ENCODE measurements at regions not wholly inside any gene's neighbourhood (a gene's known extent, or its start where the extent isn't known, plus 50 kb on each side); places are given as distances from the start of the nearest gene placed in this dataset.

- TF ChIP-seq, protein P1, sequence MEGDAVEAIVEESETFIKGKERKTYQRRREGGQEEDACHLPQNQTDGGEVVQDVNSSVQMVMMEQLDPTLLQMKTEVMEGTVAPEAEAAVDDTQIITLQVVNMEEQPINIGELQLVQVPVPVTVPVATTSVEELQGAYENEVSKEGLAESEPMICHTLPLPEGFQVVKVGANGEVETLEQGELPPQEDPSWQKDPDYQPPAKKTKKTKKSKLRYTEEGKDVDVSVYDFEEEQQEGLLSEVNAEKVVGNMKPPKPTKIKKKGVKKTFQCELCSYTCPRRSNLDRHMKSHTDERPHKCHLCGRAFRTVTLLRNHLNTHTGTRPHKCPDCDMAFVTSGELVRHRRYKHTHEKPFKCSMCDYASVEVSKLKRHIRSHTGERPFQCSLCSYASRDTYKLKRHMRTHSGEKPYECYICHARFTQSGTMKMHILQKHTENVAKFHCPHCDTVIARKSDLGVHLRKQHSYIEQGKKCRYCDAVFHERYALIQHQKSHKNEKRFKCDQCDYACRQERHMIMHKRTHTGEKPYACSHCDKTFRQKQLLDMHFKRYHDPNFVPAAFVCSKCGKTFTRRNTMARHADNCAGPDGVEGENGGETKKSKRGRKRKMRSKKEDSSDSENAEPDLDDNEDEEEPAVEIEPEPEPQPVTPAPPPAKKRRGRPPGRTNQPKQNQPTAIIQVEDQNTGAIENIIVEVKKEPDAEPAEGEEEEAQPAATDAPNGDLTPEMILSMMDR (IDR thresholded peaks at IDR 0.05; ENCODE audit: poor library complexity) = no peak
- TF ChIP-seq EZH2phosphoT487 (IDR thresholded peaks at IDR 0.05; ENCODE audit: low read depth, severe bottlenecking, unreplicated experiment) = no peak
Measured at GRCh38 chr11:56932572-56933220, 56.0 kb upstream of the OR5AK2 start.

Measured in hepatocyte (in vitro differentiated cells).